ENCODE measurements at regions not wholly inside any gene's neighbourhood (a gene's known extent, or its start where the extent isn't known, plus 50 kb on each side); places are given as distances from the start of the nearest gene placed in this dataset.

DNA sequence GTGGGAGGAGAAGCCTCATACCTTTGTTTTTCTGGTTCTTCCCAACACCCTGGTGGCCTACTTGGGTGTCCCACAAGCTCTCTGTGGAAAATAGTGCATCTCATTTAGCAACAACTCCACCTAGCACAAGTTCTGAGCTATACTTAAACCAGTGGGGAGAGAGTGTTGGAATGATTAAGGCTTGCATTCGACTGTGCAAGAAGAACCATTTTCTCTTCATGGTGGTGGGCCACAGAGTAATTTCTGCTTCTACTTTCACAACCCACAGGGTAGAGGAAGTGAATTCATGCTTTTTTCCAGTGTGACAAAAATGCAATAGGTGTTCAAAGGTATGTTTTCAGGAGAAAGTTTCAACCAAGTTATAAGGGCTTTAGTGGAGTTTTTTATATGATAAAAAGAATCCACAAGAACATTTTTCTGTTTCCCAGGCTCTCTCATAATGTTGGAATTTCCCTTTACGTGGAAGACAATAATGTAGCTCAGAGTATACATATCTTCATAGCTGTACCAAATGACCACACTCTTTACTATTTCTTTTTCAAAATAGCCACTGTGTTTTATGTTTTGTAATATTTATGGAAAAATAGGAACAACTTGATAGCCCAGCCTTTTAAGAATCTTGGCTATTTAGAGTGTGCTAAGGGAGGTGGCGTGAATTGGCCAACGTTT lies 80.3 kb upstream of the HHIP start:
- DNase-seq (ENCODE audit: low read depth, low spot score), result no peak

- DNase-seq (ENCODE audit: low read depth, low spot score), result no peak
Measured at GRCh38 chr4:144572660-144573059, 73.3 kb upstream of the HHIP start.

DNA sequence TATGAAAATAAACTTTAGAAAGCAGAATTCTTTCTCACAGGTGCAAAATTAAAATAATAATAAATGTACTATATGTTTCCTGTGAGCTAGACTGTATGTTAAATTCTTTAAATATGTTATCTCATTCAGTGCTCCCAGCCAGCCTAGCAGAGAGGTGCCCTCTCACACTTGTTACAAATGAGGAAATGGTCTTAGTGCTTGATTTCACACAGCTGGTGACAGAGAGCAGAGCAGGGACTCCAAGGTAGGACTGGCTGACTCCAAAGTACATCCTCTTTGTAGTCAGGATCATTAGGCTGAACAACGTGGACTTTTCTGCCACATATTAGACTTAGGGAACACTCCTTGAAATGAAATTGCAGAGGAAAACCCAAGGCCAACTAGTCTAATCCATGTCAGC lies 72.0 kb upstream of the HHIP start:
- no peak for DNase-seq (ENCODE audit: low read depth, low spot score)

DNA sequence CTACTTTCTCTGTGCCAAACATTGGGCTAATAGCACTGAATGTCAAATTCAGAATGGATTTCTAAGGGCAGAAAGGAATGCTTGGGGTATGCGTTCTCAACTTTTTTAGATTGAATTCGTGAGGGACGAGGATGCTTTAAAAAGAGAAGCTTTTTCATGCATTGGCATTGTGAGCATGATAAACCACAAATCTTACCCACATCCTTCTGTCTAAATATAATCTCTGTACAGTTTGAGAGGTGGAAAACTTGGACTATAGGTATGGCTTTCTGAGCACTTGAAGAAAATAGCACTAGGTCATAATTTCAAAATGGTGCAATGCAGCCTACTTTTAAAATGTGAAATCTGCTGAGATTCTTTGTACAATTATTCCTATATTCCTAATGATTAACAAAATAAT lies 71.4 kb upstream of the HHIP start:
- DNase-seq (ENCODE audit: low read depth, low spot score), result no peak

DNA sequence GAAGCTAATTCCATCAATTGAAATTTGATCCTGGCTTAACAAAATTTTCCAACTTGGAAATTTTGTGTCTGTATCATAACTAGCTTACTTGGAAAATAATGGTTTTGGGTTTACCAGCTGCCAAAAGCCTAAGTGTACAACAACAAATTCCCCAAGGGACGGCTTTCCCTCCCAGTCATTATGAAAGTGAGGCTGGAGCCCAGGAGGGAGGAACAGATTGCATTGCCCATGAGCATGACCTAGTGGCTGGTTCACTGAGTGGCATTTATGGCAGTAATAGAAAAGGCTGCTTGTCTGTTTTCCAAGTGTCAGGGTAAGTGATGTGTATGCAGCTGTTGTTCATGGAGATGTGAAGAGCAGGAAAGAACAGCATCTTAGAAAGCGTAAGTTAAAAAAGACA lies 70.8 kb upstream of the HHIP start:
- DNase-seq (ENCODE audit: low read depth, low spot score), result no peak

GRCh38 chr4:144578681-144579080 lies 67.3 kb upstream of the HHIP start:
- DNase-seq (ENCODE audit: low read depth, low spot score), result no peak

DNA sequence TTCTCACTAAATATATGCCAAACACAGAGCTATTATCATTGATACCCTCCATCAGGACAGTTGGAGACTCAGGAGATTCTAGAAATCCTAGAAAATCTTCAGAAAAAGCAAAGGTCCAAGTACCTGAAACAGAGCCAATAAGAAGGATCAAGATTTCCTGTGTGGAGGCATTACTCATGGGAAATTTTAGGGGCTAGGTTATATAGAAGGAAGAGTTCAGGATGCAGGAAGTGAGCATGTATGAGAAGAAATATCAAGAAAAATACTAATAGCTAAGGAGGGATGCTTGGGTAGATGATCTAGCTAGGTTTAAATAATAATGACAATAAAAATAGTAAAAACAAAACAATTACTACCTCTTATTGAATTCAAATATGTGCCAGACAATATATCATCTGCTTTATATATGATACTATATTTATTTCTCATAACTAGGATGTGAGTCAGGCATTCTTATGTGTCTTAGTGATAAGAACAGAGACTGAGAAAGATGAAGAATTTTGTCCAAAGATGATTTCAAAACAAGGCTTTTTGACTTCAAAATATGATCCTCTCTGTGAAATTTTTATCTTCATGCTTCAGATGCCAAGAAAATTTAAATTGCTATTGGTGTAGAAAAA lies 66.4 kb upstream of the HHIP start:
- DNase-seq (ENCODE audit: low read depth, low spot score), result no peak

- no peak for DNase-seq (ENCODE audit: low read depth, low spot score)
Measured at GRCh38 chr4:144580430-144580829, 65.5 kb upstream of the HHIP start.

- no peak for DNase-seq (ENCODE audit: low read depth, low spot score)
Measured at GRCh38 chr4:144582105-144582850, 63.7 kb upstream of the HHIP start.

DNA sequence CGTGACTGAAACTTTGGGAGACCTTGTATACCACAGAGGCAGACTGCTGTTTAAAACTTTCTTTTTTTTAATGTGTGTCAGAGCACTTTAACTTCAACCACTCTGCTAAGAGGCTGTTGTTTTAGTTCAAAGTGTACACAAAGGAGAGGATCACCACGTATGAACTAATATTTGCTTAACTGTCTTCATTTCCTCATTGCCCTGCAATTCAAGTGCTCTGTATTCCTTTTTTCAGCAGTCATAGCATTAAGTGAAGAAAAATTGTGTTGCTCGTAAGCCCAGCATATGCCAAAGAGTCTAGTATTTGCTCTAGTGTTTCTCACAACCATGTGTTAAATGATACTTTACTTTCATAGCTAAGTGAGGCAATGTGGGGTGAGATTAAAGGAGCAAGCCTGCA lies 63.0 kb upstream of the HHIP start:
- DNase-seq (ENCODE audit: low read depth, low spot score), result no peak

DNA sequence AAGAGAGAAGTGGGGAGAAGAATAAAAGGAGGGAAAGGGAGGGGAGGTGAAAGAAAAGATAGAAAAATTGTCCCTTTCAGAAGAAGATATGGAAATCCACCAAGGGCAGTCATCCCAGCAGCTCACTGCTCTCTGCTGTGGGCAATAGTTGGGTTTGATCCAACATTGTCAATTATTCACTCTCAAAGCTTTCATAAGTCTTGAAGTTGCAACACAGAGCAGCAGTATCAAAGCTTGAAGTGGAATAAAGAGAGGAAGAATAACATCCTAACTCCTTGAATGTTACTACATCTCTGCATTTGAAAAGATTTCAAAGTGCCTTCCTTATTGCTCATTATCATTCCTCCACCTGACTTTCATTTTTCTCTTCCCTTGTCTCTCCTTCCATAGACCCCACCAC lies 62.3 kb upstream of the HHIP start:
- no peak for DNase-seq (ENCODE audit: low read depth, low spot score)

DNA sequence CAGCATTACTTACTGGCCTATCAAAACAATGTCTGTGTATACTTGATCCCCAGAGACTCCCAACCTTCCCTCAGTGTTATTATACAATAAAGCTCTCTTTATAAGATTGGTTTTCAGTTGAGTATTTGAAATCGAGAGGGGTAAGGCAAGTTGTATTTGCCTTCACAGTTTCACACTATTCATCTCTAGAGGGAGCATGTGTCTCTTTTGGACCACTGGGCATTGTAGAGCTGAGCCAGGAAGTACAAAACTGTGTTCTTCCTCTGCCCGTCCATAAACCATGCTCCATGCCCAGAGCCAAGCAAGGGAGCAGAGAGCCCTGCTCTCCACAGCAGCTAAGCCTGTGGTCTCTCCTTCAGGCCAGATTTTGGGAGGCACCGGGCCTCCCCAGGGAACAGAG lies 61.5 kb upstream of the HHIP start:
- DNase-seq (ENCODE audit: low read depth, low spot score), result no peak

DNA sequence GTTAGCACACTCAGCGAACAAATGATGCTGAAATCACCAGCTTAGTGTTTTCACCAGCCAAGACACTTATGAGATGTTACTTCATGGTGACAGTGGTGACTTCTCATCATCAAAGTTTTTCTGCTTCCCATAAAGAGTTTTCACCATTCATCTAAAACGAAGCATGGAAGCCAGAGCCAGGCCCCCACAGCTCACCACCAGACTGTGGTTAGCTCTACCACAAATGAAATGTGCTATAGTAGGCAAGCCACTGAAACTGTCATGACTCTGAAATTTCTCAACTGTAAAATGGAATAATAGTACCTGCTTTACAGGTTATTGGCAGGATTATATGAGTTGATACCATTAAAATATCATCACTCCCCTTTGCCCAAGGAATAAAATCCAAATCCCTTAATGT lies 56.4 kb upstream of the HHIP start:
- DNase-seq (ENCODE audit: low read depth, low spot score), result no peak

- no peak for DNase-seq (ENCODE audit: low read depth, low spot score)
Measured at GRCh38 chr4:144590020-144590419, 55.9 kb upstream of the HHIP start.

- no peak for DNase-seq (ENCODE audit: low read depth, low spot score)
Measured at GRCh38 chr4:144591401-144591800, 54.6 kb upstream of the HHIP start.

GRCh38 chr4:144592264-144592663 lies 53.7 kb upstream of the HHIP start:
- DNase-seq (ENCODE audit: low read depth, low spot score), result no peak

DNA sequence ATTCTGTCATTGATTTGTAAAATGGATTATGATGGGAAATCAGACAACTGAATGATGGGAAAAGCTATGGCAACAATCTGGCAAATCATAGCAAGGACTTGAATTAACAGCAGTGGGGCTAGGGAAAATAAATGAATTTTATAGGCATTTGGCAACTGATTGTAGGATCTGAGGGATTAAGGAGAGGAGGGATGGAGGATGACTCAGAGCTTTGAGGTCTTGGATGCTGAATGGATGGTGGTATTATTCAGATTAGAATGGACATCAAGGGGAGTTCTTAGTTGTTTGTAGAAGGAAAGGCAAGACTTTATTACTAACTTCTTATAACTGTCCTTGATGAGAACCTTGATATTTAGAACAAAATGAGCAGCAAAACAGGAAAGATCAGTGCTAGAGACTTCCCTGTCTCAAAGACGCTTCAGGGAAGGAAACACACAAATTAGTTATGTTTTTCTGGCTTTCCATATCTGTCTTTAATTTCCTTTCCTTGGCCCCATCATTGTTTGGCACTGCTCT lies 51.4 kb upstream of the HHIP start:
- DNase-seq (ENCODE audit: low read depth, low spot score), result no peak

DNA sequence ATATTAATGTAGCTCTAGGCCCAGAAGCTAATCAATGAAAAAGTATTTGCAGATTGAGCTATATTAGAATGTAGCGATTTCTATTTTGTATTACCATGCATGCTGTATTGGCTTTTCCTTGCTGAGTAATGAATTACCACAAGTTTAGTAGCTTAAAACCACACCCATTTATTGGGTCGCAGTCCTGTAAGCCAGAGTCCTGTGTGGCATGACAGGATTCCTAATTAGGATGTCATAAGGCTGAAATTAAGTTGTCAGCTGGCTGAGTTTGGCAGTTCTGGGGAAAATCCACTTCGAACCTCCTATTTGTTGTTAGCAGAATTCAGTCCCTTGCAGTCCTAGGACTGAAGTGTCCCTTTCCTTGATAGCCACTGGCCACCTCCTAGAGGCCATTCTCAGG lies 50.3 kb upstream of the HHIP start:
- DNase-seq (ENCODE audit: low read depth, low spot score), result no peak
